Panc1 (cell line): ENCODE measurements at regions not wholly inside any gene's neighbourhood (a gene's known extent, or its start where the extent isn't known, plus 50 kb on each side); places are given as distances from the start of the nearest gene placed in this dataset.

ENCODE experiments used
- ATAC-seq: fragments of 200-7000 bp; cut with Tn5 transposase; 2 replicates; pipeline ENCODE4 v1.9.1; 2020; ENCODE audit warnings: mild to moderate bottlenecking, moderate library complexity
- BruUV-seq: library from RNA; stranded (reverse); fragments of 400-500 nt; replicated peaks from 2 replicates; lab custom pipeline; 2021; lab: Mats Ljungman, UMichigan
- CTCF ChIA-PET: fragments of 300-600 bp; sonication (Branson Sonifier 250); formaldehyde crosslinking; loops from one replicate; lab custom pipeline; 2022; ENCODE audit warnings: antibody characterized with exemption; lab: Charles Lee
- POLR2A ChIA-PET: fragments of 300-600 bp; sonication (Branson Sonifier 250); formaldehyde crosslinking; loops from one replicate; lab custom pipeline; 2022; ENCODE audit warnings: antibody characterized with exemption; lab: Charles Lee
- DNase-seq: peaks from one replicate; pipeline ENCODE4 v3.0.0-alpha.2; 2010; ENCODE audit warnings: low read depth, low spot score
- H3K27ac ChIP-seq: 2 replicates; pipeline ENCODE4 v1.5.1; 2011; ENCODE audit warnings: mild to moderate bottlenecking, low read length, inconsistent platforms
- H3K27me3 ChIP-seq: fragments of 200-500 bp; sonication (Bioruptor generic); 2 replicates; pipeline ENCODE4 v1.6.0; 2014; ENCODE audit warnings: low read length, inconsistent platforms; ENCODE audit not compliant: control insufficient read depth, insufficient read depth
- H3K36me3 ChIP-seq: fragments of 200-500 bp; sonication (Bioruptor generic); 2 replicates; pipeline ENCODE4 v1.5.1; 2014; ENCODE audit warnings: inconsistent platforms, mild to moderate bottlenecking, low read length, moderate library complexity; ENCODE audit not compliant: control insufficient read depth, insufficient read depth
- H3K4me1 ChIP-seq: 2 replicates; pipeline ENCODE4 v1.5.1; 2011; ENCODE audit warnings: inconsistent platforms, mild to moderate bottlenecking, low read length, moderate library complexity; ENCODE audit not compliant: control insufficient read depth, insufficient read depth
- H3K4me3 ChIP-seq, 2 experiments: 2 replicates each; pipeline ENCODE4 v1.5.1; 2011 to 2012; ENCODE audit warnings: low read depth in 2 of 2, low read length in 2 of 2, mild to moderate bottlenecking in 2 of 2, inconsistent platforms in 1 of 2, moderate library complexity in 1 of 2
- H3K9me3 ChIP-seq: fragments of 200-500 bp; sonication (Bioruptor generic); 2 replicates; pipeline ENCODE4 v1.5.1; 2014; ENCODE audit warnings: low read depth, mild to moderate bottlenecking, inconsistent platforms, low read length, moderate library complexity; ENCODE audit not compliant: control insufficient read depth, insufficient read depth
- POLR2AphosphoS5 ChIP-seq: IDR thresholded peaks from 2 replicates; pipeline ENCODE4 v1.6.1; 2012; ENCODE audit warnings: mild to moderate bottlenecking, low read depth, low read length, moderate library complexity
- SIN3A ChIP-seq: IDR thresholded peaks from 2 replicates; pipeline ENCODE4 v1.6.1; 2012; ENCODE audit warnings: low read depth, mild to moderate bottlenecking, low read length, moderate library complexity, borderline replicate concordance; ENCODE audit not compliant: insufficient read depth
- TCF7L2 ChIP-seq: IDR thresholded peaks from 2 replicates; pipeline ENCODE4 v1.6.1; 2011; ENCODE audit warnings: mild to moderate bottlenecking, low read depth, low read length, inconsistent platforms
- in situ Hi-C: cut with HindIII; loops from 2 replicates; pipeline ENCODE4 v1.10.0; 2016; ENCODE audit warnings: low sequenced_read_pairs, low pct_unique_long_range_greater_than_20kb
- intact Hi-C: fragments of 100-400 bp; cut with micrococcal nuclease; formaldehyde crosslinking; loops from one replicate; pipeline ENCODE4 v1.10.0; 2022; ENCODE audit not compliant: unreplicated experiment
- TF ChIP-seq, protein P1 (sequence below), 2 experiments: IDR thresholded peaks; 2 replicates each; pipeline ENCODE4 v1.6.1; 2011 to 2012; ENCODE audit warnings: low read depth in 2 of 2, control low read depth in 1 of 2, low read length in 1 of 2, mild to moderate bottlenecking in 1 of 2, moderate library complexity in 1 of 2; ENCODE audit not compliant: insufficient read depth in 1 of 2
- TF ChIP-seq, protein P2 (sequence below): fragments of 450-650 bp; IDR thresholded peaks from 2 replicates; pipeline ENCODE4 v1.5.1; 2017; ENCODE audit warnings: mild to moderate bottlenecking

GRCh38 chr5:39947657-39948056 is 522.9 kb upstream of the DAB2 start:
- BruUV-seq = no TSS peak
- intact Hi-C loops = loop anchor here (5.0 to 10.0 kb wide), 2 partner anchors 363 to 790 kb away; no protein-coding TSS in a partner anchor
- Histone ChIP-seq H3K36me3 (no peaks in the 10 kb centered on the region), H3K4me3 (no peak overlapping the region), H3K4me1 (no peaks in the 10 kb centered on the region), H3K27ac (no peak overlapping the region), H3K27me3 (no peaks in the 10 kb centered on the region), H3K9me3 (no peaks in the 10 kb centered on the region)
- ChIA-PET POLR2A (no interaction called here), CTCF (no interaction called here)
- DNase-seq (no peak), ATAC-seq (no peak)
- TF ChIP-seq, protein P1, sequence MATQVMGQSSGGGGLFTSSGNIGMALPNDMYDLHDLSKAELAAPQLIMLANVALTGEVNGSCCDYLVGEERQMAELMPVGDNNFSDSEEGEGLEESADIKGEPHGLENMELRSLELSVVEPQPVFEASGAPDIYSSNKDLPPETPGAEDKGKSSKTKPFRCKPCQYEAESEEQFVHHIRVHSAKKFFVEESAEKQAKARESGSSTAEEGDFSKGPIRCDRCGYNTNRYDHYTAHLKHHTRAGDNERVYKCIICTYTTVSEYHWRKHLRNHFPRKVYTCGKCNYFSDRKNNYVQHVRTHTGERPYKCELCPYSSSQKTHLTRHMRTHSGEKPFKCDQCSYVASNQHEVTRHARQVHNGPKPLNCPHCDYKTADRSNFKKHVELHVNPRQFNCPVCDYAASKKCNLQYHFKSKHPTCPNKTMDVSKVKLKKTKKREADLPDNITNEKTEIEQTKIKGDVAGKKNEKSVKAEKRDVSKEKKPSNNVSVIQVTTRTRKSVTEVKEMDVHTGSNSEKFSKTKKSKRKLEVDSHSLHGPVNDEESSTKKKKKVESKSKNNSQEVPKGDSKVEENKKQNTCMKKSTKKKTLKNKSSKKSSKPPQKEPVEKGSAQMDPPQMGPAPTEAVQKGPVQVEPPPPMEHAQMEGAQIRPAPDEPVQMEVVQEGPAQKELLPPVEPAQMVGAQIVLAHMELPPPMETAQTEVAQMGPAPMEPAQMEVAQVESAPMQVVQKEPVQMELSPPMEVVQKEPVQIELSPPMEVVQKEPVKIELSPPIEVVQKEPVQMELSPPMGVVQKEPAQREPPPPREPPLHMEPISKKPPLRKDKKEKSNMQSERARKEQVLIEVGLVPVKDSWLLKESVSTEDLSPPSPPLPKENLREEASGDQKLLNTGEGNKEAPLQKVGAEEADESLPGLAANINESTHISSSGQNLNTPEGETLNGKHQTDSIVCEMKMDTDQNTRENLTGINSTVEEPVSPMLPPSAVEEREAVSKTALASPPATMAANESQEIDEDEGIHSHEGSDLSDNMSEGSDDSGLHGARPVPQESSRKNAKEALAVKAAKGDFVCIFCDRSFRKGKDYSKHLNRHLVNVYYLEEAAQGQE (IDR thresholded peaks at IDR 0.05; ENCODE audit: insufficient read depth in 1 of 2, low read depth in 2 of 2, low read length in 1 of 2) = no peak
- no peak for TF ChIP-seq POLR2AphosphoS5
- no peak for TF ChIP-seq TCF7L2
- no peak for TF ChIP-seq SIN3A
- TF ChIP-seq, protein P2, sequence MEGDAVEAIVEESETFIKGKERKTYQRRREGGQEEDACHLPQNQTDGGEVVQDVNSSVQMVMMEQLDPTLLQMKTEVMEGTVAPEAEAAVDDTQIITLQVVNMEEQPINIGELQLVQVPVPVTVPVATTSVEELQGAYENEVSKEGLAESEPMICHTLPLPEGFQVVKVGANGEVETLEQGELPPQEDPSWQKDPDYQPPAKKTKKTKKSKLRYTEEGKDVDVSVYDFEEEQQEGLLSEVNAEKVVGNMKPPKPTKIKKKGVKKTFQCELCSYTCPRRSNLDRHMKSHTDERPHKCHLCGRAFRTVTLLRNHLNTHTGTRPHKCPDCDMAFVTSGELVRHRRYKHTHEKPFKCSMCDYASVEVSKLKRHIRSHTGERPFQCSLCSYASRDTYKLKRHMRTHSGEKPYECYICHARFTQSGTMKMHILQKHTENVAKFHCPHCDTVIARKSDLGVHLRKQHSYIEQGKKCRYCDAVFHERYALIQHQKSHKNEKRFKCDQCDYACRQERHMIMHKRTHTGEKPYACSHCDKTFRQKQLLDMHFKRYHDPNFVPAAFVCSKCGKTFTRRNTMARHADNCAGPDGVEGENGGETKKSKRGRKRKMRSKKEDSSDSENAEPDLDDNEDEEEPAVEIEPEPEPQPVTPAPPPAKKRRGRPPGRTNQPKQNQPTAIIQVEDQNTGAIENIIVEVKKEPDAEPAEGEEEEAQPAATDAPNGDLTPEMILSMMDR = no peak
- in situ Hi-C loops = no loop called here

- TF ChIP-seq, protein P2 = no peak
- TF ChIP-seq SIN3A = no peak
- TF ChIP-seq POLR2AphosphoS5 = no peak
- TF ChIP-seq, protein P1 (IDR thresholded peaks at IDR 0.05; ENCODE audit: insufficient read depth in 1 of 2, low read depth in 2 of 2, low read length in 1 of 2) = no peak
- no peak for TF ChIP-seq TCF7L2
- POLR2A ChIA-PET = no interaction called here
- CTCF ChIA-PET = no interaction called here
- Histone ChIP-seq H3K27ac (no peak overlapping the region), H3K9me3 (no peaks in the 10 kb centered on the region), H3K4me3 (no peak overlapping the region), H3K4me1 (no peaks in the 10 kb centered on the region), H3K27me3 (no peaks in the 10 kb centered on the region), H3K36me3 (no peaks in the 10 kb centered on the region)
- in situ Hi-C loops = no loop called here
- DNase-seq (no peak), ATAC-seq (no peak)
- BruUV-seq = no TSS peak
- intact Hi-C loops = loop anchor here (5.0 to 10.0 kb wide), 2 partner anchors 362 to 791 kb away; no protein-coding TSS in a partner anchor
Measured at GRCh38 chr5:39946356-39947045, 521.7 kb upstream of the DAB2 start.
